Parathyroid adenoma (tissue), 2 donors: ENCODE measurements at regions not wholly inside any gene's neighbourhood (a gene's known extent, or its start where the extent isn't known, plus 50 kb on each side); places are given as distances from the start of the nearest gene placed in this dataset.

Experiments used
- H2AFZ ChIP-seq: fragments of 300-600 bp; sonication (generic); one replicate; pipeline ENCODE4 v1.7.0; 2017; ENCODE audit warnings: antibody characterized with exemption, mild to moderate bottlenecking
- H3K27ac ChIP-seq: fragments of 300-600 bp; sonication (generic); one replicate; pipeline ENCODE4 v1.7.0; 2017
- H3K27me3 ChIP-seq: fragments of 300-600 bp; sonication (generic); one replicate; pipeline ENCODE4 v1.7.0; 2017; ENCODE audit warnings: low read length; ENCODE audit not compliant: control insufficient read depth, insufficient read depth
- H3K36me3 ChIP-seq: fragments of 300-600 bp; sonication (generic); one replicate; pipeline ENCODE4 v1.7.0; 2017; ENCODE audit warnings: low read length; ENCODE audit not compliant: control insufficient read depth, insufficient read depth
- H3K4me1 ChIP-seq: fragments of 300-600 bp; sonication (generic); one replicate; pipeline ENCODE4 v1.7.0; 2017; ENCODE audit warnings: control low read depth
- H3K4me2 ChIP-seq: fragments of 300-600 bp; sonication (generic); one replicate; pipeline ENCODE4 v1.7.0; 2017; ENCODE audit warnings: low read length
- H3K4me3 ChIP-seq: fragments of 300-600 bp; sonication (generic); one replicate; pipeline ENCODE4 v1.7.0; 2017; ENCODE audit warnings: low read depth, low read length
- H3K79me2 ChIP-seq: fragments of 300-600 bp; sonication (generic); one replicate; pipeline ENCODE4 v1.7.0; 2017; ENCODE audit warnings: control low read depth
- H3K9ac ChIP-seq: fragments of 300-600 bp; sonication (generic); one replicate; pipeline ENCODE4 v1.7.0; 2017; ENCODE audit warnings: mild to moderate bottlenecking
- H3K9me3 ChIP-seq: fragments of 300-600 bp; sonication (generic); one replicate; pipeline ENCODE4 v1.7.0; 2017; ENCODE audit warnings: low read length; ENCODE audit not compliant: control insufficient read depth
- CTCF ChIP-seq: fragments of 300-600 bp; sonication (generic); IDR thresholded peaks from one replicate; pipeline ENCODE4 v1.7.0; 2017; ENCODE audit warnings: antibody characterized with exemption, mild to moderate bottlenecking
- donor health status: primary hyperparathyroidism.

DNA sequence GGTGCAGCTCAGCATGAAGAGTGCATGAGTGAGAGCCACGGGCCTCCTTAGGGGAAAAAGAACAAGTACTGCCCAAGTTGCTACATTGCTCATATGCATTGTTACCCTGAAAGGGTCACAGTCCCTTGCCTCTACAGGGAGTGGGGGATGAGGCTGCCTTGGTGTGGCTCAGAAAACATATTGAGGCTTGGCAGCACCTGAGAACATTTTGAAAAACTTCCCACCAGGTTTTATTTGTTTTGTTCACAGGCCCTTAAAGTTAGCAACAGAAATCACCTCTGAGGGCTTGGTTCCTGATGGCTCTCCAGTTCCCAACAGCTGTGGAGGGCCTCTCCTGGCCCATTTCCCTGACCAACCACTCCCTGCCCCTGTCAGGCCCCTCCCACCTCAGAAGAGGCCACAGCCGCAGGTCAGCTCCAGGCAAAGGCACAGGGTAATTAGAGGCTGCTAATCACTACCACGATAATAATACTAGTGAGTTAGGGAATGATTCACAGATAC lies 90.7 kb upstream of the ADRA1B start:
- no peak for TF ChIP-seq CTCF
- no peak overlapping the region for H3K9ac ChIP-seq

GRCh38 chr5:159826351-159827214 lies 89.7 kb upstream of the ADRA1B start:
- Histone ChIP-seq H3K4me1 (no peaks in the 10 kb centered on the region), H3K4me3 (no peak overlapping the region), H3K4me2 (no peak overlapping the region), H3K27me3 (no peaks in the 10 kb centered on the region), H3K9ac (no peak overlapping the region), H3K27ac (no peak overlapping the region), H2AFZ (no peak overlapping the region), H3K9me3 (no peaks in the 10 kb centered on the region), H3K79me2 (no peaks in the 10 kb centered on the region), H3K36me3 (no peaks in the 10 kb centered on the region)
- no peak for TF ChIP-seq CTCF

More for the DNA sequence above, 90.7 kb upstream of the ADRA1B start:
- no peaks in the 10 kb centered on the region for H3K27me3 ChIP-seq
- no peak overlapping the region for H3K4me2 ChIP-seq
- no peaks in the 10 kb centered on the region for H3K36me3 ChIP-seq
- H3K9me3 ChIP-seq: no peaks in the 10 kb centered on the region
- H3K79me2 ChIP-seq: no peaks in the 10 kb centered on the region
- H3K27ac ChIP-seq: no peak overlapping the region
- no peak overlapping the region for H2AFZ ChIP-seq
- H3K4me3 ChIP-seq: no peak overlapping the region
- H3K4me1 ChIP-seq: no peaks in the 10 kb centered on the region

- no peak overlapping the region for H2AFZ ChIP-seq
- no peaks in the 10 kb centered on the region for H3K27me3 ChIP-seq
- no peaks in the 10 kb centered on the region for H3K36me3 ChIP-seq
- H3K9ac ChIP-seq: no peak overlapping the region
- H3K27ac ChIP-seq: no peak overlapping the region
- H3K4me3 ChIP-seq: no peak overlapping the region
- TF ChIP-seq CTCF: no peak
- H3K4me1 ChIP-seq: no peaks in the 10 kb centered on the region
- no peaks in the 10 kb centered on the region for H3K9me3 ChIP-seq
- H3K4me2 ChIP-seq: no peak overlapping the region
- H3K79me2 ChIP-seq: no peaks in the 10 kb centered on the region
Observed at GRCh38 chr5:159827861-159828260, 88.4 kb upstream of the ADRA1B start.

DNA sequence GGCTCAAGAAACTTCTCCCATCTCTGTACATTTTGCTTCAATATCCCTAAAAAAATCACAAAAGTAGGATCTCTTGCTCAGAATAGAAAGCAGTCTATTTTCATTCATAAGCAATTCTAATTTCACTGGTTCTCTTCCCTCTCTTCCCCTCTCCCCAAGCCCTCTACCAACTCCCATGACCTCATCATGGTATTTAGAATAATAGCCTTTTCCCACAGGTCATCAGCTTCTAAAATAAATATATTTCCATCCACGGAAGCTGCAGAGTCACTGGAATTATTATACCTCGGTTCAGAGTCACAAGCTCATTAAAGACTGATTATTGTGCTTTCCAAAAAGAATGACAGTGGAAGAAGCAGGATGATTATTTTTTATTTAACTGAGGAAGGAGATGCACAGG lies 84.2 kb upstream of the ADRA1B start:
- Histone ChIP-seq H3K4me1 (no peaks in the 10 kb centered on the region), H3K4me2 (no peak overlapping the region), H3K27me3 (no peaks in the 10 kb centered on the region), H3K9ac (no peak overlapping the region), H2AFZ (no peak overlapping the region), H3K79me2 (no peaks in the 10 kb centered on the region), H3K4me3 (no peak overlapping the region), H3K27ac (no peak overlapping the region), H3K9me3 (no peaks in the 10 kb centered on the region), H3K36me3 (no peaks in the 10 kb centered on the region)
- TF ChIP-seq CTCF: no peak

DNA sequence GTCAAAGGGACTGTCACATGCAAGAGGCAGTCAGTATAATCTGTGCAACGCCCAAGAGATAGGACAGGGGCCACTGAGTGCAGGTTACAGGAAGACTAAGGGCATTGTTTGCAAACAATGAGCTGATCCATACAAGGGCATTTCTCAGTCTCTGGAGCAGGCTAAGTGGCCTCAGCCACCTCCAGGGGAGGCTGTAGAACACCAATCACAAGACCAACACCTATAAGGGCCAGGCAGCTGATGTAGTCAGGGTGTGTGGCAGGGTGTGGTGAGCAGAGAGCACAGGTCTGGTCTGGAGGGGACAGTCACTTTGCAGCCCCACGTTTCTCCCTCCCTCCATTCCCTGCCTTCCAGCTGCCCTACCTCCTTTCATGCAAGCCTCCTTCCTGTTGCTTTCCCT lies 83.2 kb upstream of the ADRA1B start:
- Histone ChIP-seq H3K9ac (no peak overlapping the region), H3K4me1 (no peaks in the 10 kb centered on the region), H3K27ac (no peak overlapping the region), H3K4me2 (no peak overlapping the region), H3K4me3 (no peak overlapping the region), H3K36me3 (no peaks in the 10 kb centered on the region), H3K27me3 (no peaks in the 10 kb centered on the region), H3K9me3 (no peaks in the 10 kb centered on the region), H2AFZ (no peak overlapping the region), H3K79me2 (no peaks in the 10 kb centered on the region)
- TF ChIP-seq CTCF: no peak
